ENCODE measurements at regions not wholly inside any gene's neighbourhood (a gene's known extent, or its start where the extent isn't known, plus 50 kb on each side); places are given as distances from the start of the nearest gene placed in this dataset.
A peak's percentile ranks its signal among the peaks of the same experiment; 100 is the strongest.

GRCh38 chr5:3734632-3735031, 139.0 kb downstream of the IRX1 start:
- DNase-seq (ENCODE audit: low spot score) = no peak

- DNase-seq (ENCODE audit: low spot score) = no peak
These were observed 140.8 kb downstream of the IRX1 start for GRCh38 chr5:3736466-3736865.

GRCh38 chr5:3736926-3737325, 141.3 kb downstream of the IRX1 start:
- DNase-seq (ENCODE audit: low spot score) = no peak

GRCh38 chr5:3738919-3739318, 143.3 kb downstream of the IRX1 start:
- DNase-seq (ENCODE audit: low spot score) = no peak

GRCh38 chr5:3740546-3741373, 145.1 kb downstream of the IRX1 start:
- DNase-seq (ENCODE audit: low spot score) = no peak

GRCh38 chr5:3741374-3741770, 145.7 kb downstream of the IRX1 start:
- DNase-seq (ENCODE audit: low spot score) = no peak

- no peak for DNase-seq (ENCODE audit: low spot score)
These were observed 147.1 kb downstream of the IRX1 start for GRCh38 chr5:3742750-3743149.

GRCh38 chr5:3751846-3752245, 156.2 kb downstream of the IRX1 start:
- DNase-seq (ENCODE audit: low spot score) = no peak

GRCh38 chr5:3778000-3778550, 182.4 kb downstream of the IRX1 start:
- DNase-seq (ENCODE audit: low spot score) = no peak

GRCh38 chr5:3778945-3779344, 183.3 kb downstream of the IRX1 start:
- no peak for DNase-seq (ENCODE audit: low spot score)

- DNase-seq (ENCODE audit: low spot score) = peak; percentile 53
These were observed 184.6 kb downstream of the IRX1 start for GRCh38 chr5:3780278-3780677.

GRCh38 chr5:3780907-3781306, 185.3 kb downstream of the IRX1 start:
- peak; percentile 79 for DNase-seq (ENCODE audit: low spot score)

GRCh38 chr5:3784854-3785253, 189.2 kb downstream of the IRX1 start:
- DNase-seq (ENCODE audit: low spot score) = no peak

- no peak for DNase-seq (ENCODE audit: low spot score)
These were observed 190.5 kb downstream of the IRX1 start for GRCh38 chr5:3786165-3786564.

GRCh38 chr5:3786891-3787430, 191.3 kb downstream of the IRX1 start:
- DNase-seq (ENCODE audit: low spot score) = no peak

- no peak for DNase-seq (ENCODE audit: low spot score)
These were observed 192.0 kb downstream of the IRX1 start for GRCh38 chr5:3787604-3788003.

- DNase-seq (ENCODE audit: low spot score) = no peak
These were observed 194.0 kb downstream of the IRX1 start for GRCh38 chr5:3789519-3790193.

GRCh38 chr5:3793162-3793561, 197.5 kb downstream of the IRX1 start:
- no peak for DNase-seq (ENCODE audit: low spot score)

- DNase-seq (ENCODE audit: low spot score) = no peak
These were observed 199.0 kb downstream of the IRX1 start for GRCh38 chr5:3794611-3795010.

- no peak for DNase-seq (ENCODE audit: low spot score)
These were observed 201.1 kb downstream of the IRX1 start for GRCh38 chr5:3796736-3797135.

- DNase-seq (ENCODE audit: low spot score) = no peak
These were observed 206.3 kb downstream of the IRX1 start for GRCh38 chr5:3801967-3802366.

GRCh38 chr5:3809455-3809854, 213.8 kb downstream of the IRX1 start:
- DNase-seq (ENCODE audit: low spot score) = no peak

Measured in mesenteric fat pad (tissue), 1 donor.